SKM-1 treated with dmso at 0.1 percent for 144 hours (cell line): ENCODE measurements at regions not wholly inside any gene's neighbourhood (a gene's known extent, or its start where the extent isn't known, plus 50 kb on each side); places are given as distances from the start of the nearest gene placed in this dataset.
"Not testable (repeated sequence)": the region's sequence is repeated elsewhere in the genome, so short reads cannot be mapped to it uniquely, and the experiment has no call there.

Experiments
- DNase-seq: peaks from one replicate; lab custom pipeline; 2025; ENCODE audit not compliant: unreplicated experiment; lab: John Stamatoyannopoulos, UW

DNA sequence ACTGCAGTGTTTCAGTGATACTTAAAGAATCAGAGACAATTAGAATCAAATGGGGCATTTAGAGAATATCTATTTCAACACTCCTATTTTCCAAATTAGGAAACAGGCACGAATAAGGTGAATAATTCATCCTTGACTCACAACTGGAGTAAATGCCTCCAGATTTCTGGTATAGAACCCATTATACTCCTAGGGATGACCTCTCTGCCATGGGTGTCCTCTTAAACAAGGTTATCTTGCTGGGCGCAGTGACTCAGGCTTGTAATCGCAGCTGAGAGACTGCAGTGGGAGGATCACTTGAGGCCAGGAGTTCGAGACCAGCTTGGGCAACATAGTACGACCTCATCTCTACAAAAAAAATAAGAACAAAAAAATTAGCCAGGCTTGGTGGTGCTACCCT, 139.8 kb upstream of the ELAC2 start:
- no peak for DNase-seq

- no peak for DNase-seq
These were observed 137.1 kb upstream of the ELAC2 start for GRCh38 chr17:13154930-13155329.

- no peak for DNase-seq
These were observed 136.6 kb upstream of the ELAC2 start for GRCh38 chr17:13154398-13154797.

GRCh38 chr17:13153036-13153435, 135.2 kb upstream of the ELAC2 start:
- DNase-seq, result no peak

GRCh38 chr17:13152501-13152900, 134.7 kb upstream of the ELAC2 start:
- DNase-seq, result no peak

- not testable (repeated sequence) for DNase-seq
These were observed 132.9 kb upstream of the ELAC2 start for GRCh38 chr17:13150738-13151137.

DNA sequence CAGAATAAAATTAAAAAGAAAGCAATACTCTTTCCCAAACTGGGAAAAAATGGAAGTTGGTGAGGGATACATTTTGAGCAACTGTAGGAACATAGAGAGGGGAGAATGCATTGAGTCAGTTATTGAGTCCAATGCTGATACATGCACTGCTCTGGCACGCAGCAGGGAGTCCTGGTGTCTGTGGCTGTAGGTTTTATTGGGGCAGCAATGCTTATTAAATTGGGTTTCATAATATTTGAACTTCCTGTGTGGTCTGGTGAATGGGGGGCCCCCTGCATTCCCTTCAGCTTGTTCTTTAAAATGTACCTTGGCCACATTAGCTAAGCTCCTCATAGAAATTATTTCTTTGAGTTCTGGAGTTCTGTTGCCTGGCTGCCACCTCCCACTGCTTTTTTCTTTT, 125.2 kb upstream of the ELAC2 start:
- DNase-seq, result no peak

DNA sequence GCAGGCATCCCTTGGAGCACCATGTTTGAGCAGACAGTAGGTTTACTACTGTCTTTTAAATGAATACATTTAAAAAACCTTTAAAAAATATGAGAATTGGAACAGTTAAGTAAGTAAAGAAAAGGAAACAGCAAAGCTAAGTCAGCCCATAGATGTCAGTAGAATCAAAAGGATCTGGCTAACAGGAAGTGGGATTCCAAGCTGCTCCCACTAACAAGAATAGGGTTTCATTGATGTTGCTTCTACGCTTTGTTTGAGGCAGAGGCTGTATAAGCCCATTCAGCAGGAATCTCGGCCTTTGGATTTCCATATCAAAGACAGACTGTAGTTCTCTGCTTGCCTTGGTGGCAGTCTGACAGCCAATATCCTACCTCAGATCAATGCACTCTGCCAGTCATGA, 122.9 kb upstream of the ELAC2 start:
- no peak for DNase-seq

- no peak for DNase-seq
These were observed 117.7 kb upstream of the ELAC2 start for GRCh38 chr17:13135506-13135905.

- DNase-seq, result no peak
These were observed 116.2 kb upstream of the ELAC2 start for GRCh38 chr17:13134076-13134475.

DNA sequence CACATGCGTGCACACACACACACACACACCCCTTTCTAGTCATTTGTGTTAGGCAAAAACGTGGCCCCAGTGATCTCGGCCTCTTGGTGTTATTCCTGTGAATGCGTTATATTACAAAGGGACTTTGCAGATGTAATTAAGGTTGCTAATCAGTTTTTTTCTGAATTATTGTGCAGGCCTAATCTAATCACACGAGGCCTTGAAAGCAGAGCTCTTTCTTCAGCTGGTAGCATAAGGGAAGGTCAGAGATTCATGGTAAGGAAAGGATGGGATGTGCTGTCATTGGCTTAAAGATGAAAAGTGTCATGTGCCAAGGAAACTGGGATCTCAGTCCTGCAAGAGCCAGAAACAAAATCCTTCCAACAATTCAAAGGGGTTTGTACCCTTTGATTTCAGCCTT, 113.4 kb upstream of the ELAC2 start:
- DNase-seq, result no peak

DNA sequence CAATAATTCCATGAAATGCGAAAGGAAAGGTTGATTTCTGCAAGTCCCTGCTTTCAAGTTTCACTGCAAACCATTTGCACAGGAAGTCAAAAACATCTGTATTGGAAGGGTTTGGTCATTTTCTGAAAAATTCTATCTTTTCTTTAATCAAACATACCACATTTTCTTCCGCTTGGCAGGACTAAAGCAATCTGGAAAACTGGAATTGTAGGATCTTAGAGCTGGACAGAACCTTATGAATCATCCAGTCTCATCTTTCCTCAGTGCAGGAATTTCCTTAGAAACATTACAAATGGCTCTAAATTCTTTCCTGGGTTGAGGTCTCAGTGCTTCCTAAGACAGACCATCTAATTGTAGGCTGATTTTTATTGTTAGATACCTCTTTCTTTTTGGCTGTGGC, 111.5 kb upstream of the ELAC2 start:
- no peak for DNase-seq

- no peak for DNase-seq
These were observed 110.8 kb upstream of the ELAC2 start for GRCh38 chr17:13128676-13129075.

DNA sequence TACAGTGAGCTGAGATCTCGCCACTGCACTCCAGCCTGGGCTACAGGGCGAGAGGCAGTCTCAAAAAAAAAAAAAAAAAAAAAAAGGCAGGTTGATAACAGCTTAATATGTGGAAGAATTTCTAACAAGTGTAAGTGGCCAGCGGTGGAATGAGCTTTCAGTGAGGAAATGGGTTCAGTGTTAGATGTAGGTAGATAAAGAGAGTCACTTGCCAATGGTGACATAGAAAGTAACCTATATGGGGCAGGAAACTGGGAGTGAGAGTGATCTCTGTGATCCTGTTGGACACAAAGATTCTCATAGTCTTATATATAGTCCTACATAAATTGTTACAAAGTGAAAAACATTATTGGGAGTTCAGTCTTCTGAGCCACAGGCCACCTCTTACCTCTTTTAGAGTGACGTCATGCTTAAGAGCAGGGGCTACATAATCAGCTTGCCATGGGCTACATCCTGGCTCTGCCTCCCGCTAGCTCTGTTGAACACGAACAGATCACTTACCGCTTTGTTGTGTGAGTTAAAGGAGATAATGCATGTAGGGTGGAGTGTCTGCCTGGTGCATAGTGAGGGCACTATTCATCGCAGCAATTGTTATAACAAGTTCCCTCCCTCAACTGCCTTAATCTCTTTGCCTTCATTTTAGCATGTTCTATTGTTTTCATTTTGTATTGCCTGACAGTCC, 110.2 kb upstream of the ELAC2 start:
- DNase-seq, result no peak

DNA sequence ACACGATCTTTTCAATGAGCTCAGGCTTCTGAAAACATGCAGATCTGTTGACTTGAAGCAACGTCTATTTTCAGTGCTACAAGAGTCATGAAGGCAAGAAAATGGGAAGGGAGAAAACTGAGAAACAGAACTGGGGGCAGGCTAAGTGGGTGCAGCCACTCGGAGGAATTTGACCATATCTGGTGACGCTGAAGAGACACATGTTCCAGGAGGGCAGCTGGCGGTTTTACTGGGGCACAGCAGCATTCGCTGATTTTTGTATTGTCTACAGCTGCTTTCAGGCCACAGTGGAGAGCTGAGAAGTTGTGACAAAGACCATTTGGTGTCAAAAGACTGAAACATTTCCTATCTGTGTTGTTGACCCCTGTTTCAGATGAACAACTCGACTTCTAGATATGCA, 103.0 kb upstream of the ELAC2 start:
- no peak for DNase-seq

GRCh38 chr17:13118311-13118710, 100.5 kb upstream of the ELAC2 start:
- DNase-seq, result no peak

GRCh38 chr17:13117616-13118015, 99.8 kb upstream of the ELAC2 start:
- no peak for DNase-seq

DNA sequence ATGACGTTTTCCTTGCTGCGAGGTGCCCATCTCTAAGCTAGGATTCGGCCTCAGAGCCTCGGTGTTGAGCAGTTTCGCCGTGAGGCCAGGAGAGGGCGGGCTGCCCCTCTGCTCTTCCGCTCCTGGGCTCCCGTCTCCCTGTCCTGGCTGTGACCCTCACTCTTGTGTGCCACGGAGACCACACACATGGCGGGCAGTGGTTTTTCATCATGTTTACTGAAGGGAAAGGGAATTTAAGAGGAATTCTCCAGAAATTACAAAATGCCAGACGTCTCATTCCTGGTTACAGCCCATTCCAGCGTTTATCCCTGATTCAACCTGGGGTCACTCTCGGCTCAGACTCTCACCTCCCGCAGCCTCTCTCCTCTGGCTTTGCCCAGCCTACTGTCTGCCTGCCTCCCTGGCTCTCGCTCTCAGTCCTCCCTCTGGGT, 96.8 kb upstream of the ELAC2 start:
- DNase-seq, result peak; percentile 0

DNA sequence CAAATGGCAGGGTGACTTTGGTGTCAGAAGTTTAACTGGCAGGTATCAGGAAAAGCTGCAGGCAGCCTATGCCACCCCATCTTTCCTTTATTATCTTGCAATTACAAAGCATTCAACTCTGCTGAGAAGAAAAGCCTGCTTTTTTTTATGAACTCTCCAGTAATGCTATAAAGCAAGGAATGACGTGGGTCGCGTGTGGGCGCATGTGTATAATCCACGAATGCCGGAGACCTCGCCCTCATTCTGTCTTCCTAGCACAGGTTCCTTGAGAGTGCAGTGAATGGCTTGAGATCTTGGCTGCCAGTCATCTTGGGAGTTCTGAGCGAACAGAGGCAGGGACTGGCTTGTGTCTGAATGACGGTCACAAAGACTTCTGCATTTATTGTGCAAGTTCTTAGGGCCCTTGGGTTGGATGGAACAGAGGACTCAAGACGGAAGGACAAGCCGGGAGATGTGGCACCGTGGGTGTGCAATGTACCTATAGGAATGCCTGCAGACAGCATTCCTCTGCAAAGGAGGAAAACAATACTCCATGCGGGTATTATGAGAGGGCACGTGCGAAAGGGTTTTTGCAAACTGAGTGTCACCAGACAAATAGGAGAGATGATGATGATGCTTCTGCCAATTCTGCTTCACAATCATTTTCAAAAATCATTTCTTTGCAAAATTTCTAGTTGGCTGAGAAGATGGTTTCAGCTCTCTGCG, 96.1 kb upstream of the ELAC2 start:
- no peak for DNase-seq

DNA sequence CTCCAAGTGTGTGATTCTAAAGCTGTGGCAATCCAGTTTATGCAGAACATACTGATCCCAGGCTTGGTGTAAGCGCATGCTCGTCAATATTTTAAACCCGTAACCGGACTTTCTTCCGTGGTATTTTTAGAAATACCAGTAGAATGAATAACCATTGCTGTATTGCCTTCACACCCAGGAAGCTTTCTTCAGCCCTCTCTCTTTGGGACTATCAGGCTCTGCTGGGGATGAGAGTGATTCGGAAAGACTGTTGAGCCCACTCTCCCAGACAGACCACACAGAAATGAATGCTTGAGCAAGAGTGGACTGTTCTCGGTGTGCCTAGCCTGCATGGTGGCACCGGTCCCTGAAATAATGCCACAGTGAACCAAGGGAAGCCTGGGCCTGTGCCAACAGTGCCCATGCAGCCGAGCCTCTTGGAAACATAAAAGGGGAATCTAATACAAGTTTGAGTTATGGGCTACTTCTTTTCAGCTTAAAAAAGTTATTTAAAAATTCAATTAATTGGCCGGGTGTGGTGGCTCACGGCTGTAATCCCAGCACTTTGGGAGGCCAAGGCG, 89.9 kb upstream of the ELAC2 start:
- DNase-seq, result no peak

- DNase-seq, result no peak
These were observed 88.3 kb upstream of the ELAC2 start for GRCh38 chr17:13106171-13106570.

- no peak for DNase-seq
These were observed 86.7 kb upstream of the ELAC2 start for GRCh38 chr17:13104576-13104975.

- DNase-seq, result no peak
These were observed 84.7 kb upstream of the ELAC2 start for GRCh38 chr17:13102477-13102876.
